Fibroblast of villous mesenchyme (primary cell): ENCODE measurements at regions not wholly inside any gene's neighbourhood (a gene's known extent, or its start where the extent isn't known, plus 50 kb on each side); places are given as distances from the start of the nearest gene placed in this dataset.

ENCODE experiments used
- DNase-seq: peaks from one replicate; pipeline ENCODE4 v3.0.0-alpha.2; 2010; ENCODE audit warnings: low read depth
- H3K4me3 ChIP-seq: 2 replicates; pipeline ENCODE4 v1.5.1; 2011; ENCODE audit warnings: low read depth, mild to moderate bottlenecking, low read length
- TF ChIP-seq, protein P1 (sequence below): IDR thresholded peaks from 2 replicates; pipeline ENCODE4 v1.5.1; 2012; ENCODE audit warnings: low read depth, mild to moderate bottlenecking, low read length; ENCODE audit not compliant: insufficient read depth

DNA sequence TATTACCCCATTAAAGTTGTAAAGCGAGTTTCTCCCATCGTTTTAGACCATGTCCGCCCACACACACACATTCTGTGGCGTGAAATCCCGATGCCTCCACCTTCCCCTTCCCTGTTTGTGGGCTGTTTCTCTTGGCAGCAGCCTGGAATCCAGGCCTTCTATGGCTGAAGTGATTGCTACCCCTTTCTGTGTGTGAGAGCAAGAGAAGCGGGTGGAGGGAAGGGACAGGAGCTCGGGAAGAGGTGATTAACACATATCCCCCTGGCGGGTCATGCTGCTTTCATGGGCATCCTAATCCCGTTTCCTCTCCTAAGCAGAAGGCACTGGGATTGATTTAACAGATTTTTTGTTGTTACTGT lies 283.8 kb upstream of the RGMA start:
- no peak for DNase-seq
- H3K4me3 ChIP-seq: no peak overlapping the region
- TF ChIP-seq, protein P1, sequence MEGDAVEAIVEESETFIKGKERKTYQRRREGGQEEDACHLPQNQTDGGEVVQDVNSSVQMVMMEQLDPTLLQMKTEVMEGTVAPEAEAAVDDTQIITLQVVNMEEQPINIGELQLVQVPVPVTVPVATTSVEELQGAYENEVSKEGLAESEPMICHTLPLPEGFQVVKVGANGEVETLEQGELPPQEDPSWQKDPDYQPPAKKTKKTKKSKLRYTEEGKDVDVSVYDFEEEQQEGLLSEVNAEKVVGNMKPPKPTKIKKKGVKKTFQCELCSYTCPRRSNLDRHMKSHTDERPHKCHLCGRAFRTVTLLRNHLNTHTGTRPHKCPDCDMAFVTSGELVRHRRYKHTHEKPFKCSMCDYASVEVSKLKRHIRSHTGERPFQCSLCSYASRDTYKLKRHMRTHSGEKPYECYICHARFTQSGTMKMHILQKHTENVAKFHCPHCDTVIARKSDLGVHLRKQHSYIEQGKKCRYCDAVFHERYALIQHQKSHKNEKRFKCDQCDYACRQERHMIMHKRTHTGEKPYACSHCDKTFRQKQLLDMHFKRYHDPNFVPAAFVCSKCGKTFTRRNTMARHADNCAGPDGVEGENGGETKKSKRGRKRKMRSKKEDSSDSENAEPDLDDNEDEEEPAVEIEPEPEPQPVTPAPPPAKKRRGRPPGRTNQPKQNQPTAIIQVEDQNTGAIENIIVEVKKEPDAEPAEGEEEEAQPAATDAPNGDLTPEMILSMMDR: no peak

DNA sequence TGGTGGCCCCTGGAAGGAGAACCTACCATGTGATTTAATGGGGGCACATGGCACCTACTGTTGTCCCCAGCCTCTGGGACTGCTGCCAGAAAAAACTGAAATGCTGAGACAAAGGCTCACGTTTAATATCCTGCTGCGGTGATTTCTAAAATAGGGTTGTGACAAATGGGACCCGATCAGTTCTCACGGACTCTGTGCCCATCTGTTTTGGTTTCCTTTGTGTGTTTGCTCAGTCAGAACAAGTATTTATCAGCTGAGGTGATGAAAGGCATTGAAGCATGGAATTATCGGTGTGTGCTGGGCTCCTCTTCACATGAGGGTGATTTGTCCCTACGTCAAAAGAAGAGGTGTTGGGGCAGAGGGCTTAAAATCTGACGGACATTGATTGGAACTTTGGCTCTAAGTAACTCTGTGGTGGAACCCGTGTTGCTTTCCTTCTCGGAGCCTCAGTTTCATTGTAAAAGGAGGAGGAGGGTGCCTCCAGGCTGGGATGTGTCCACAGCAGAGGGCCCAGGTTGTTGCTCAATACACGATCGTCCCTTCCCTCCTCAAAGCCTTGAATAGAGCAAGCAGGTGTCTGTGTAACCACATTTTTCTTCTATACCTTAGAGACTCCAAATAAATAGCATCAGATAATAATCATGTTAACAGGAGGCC lies 283.3 kb upstream of the RGMA start:
- TF ChIP-seq, protein P1: no peak
- no peak for DNase-seq

DNA sequence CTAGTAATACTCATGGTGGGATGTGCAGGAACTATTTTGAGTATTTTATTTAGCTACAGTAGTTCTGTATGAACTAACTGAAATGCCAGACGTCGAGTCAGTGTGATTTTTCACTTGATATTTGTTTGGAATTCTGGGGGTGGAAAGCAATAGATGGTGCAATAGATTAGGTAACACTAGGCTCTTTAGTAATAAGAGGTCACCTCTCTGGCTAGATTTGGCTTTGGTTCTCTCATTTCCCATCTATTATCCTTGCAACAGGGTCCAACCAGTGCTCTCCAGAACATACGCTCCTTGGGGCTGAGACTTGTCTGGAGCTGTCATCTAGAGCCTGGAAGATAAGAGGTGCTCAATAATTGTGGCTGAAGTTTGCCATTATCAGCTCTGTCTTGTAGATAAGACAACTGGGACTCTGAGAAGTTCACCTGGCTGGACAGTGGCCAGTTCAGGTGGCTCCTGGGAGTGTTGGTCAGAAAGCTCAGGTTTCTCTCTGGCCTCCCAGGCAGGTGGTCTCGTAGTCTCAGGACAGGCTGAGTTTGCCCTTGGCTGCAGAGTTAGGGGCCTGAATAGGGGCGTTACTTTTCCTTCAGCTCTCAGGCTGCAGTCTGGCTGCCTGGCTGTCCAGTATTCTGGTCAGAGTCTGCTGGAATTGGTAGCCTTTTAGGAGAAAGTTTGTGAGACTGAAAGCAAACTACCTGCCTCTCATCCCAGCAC lies 277.5 kb upstream of the RGMA start:
- TF ChIP-seq, protein P1: no peak
- no peak for DNase-seq

More for the DNA sequence above, 283.3 kb upstream of the RGMA start:
- no peak overlapping the region for H3K4me3 ChIP-seq

GRCh38 chr15:93362821-93363220 lies 273.8 kb upstream of the RGMA start:
- no peak for DNase-seq
- no peak overlapping the region for H3K4me3 ChIP-seq
- TF ChIP-seq, protein P1: no peak

More for the DNA sequence above, 277.5 kb upstream of the RGMA start:
- H3K4me3 ChIP-seq: no peak overlapping the region

- TF ChIP-seq, protein P1: no peak
- no peak for DNase-seq
- H3K4me3 ChIP-seq: no peak overlapping the region
These were observed 273.2 kb upstream of the RGMA start for GRCh38 chr15:93362203-93362602.

DNA sequence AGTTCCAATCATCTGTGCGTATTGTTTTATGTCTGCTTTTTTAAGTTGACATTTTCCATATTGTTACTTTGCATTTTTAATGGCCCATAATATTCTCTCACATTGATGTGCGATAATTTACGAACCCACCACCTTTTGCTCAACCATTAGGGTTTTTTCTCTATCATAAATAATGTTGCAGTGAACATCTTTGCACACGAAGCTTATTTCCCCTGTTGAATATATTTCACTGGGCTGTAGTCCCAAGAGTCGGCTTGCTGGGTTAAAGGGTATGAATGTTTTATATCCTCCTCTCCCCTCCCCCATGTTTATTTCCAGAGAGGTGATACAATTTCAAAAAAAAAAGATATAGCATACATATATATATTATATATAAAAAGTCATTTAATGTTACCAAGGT lies 272.7 kb upstream of the RGMA start:
- DNase-seq: no peak
- TF ChIP-seq, protein P1: no peak
- H3K4me3 ChIP-seq: no peak overlapping the region
